Astrocyte of the spinal cord (primary cell): ENCODE measurements at regions not wholly inside any gene's neighbourhood (a gene's known extent, or its start where the extent isn't known, plus 50 kb on each side); places are given as distances from the start of the nearest gene placed in this dataset.

Experiments used
- DNase-seq: peaks from one replicate; pipeline ENCODE4 v3.0.0; 2011; ENCODE audit warnings: low read depth, low spot score
- H3K4me3 ChIP-seq: 2 replicates; pipeline ENCODE4 v1.5.1; 2011; ENCODE audit warnings: low read depth, mild to moderate bottlenecking, low read length, moderate library complexity
- CTCF ChIP-seq: IDR thresholded peaks from 2 replicates; pipeline ENCODE4 v1.5.1; 2012; ENCODE audit warnings: low read depth, mild to moderate bottlenecking, low read length, inconsistent platforms
- in situ Hi-C: cut with HindIII; loops from 2 replicates; pipeline ENCODE4 v1.10.0; 2017; ENCODE audit warnings: low sequenced_read_pairs

DNA sequence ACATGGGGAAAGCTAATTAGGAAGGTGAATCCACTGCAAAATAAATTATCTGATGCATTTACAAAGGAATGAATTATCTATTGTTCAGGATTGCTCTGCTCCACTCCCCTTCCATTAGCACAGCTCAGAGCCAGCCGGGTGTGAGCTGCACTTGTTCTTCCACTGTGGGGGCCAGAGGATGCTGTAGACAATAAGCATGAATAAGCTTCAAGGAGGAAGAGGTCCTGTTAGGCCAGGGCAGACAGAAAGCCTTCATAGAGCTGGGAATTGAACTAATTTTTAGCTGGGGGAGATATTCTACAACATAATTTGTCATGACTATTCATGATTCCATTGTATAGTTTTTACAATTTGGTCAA is 137.6 kb upstream of the MAX start:
- TF ChIP-seq CTCF: no peak
- DNase-seq: no peak
- H3K4me3 ChIP-seq: no peak overlapping the region
- in situ Hi-C loops: no loop called here

GRCh38 chr14:65241125-65241752 is 138.9 kb upstream of the MAX start:
- TF ChIP-seq CTCF: no peak
- in situ Hi-C loops: no loop called here
- no peak overlapping the region for H3K4me3 ChIP-seq
- no peak for DNase-seq

GRCh38 chr14:65242732-65243134 is 140.4 kb upstream of the MAX start:
- TF ChIP-seq CTCF: no peak
- in situ Hi-C loops: no loop called here
- DNase-seq: no peak
- no peak overlapping the region for H3K4me3 ChIP-seq

GRCh38 chr14:65243766-65244442 is 141.6 kb upstream of the MAX start:
- H3K4me3 ChIP-seq: no peak overlapping the region
- TF ChIP-seq CTCF: no peak
- in situ Hi-C loops: no loop called here
- DNase-seq: no peak

- no peak for DNase-seq
- no peak for TF ChIP-seq CTCF
- in situ Hi-C loops: no loop called here
- no peak overlapping the region for H3K4me3 ChIP-seq
These were observed 147.3 kb upstream of the MAX start for GRCh38 chr14:65249471-65250161.

GRCh38 chr14:65250162-65250495 is 147.8 kb upstream of the MAX start:
- in situ Hi-C loops: no loop called here
- H3K4me3 ChIP-seq: no peak overlapping the region
- TF ChIP-seq CTCF: no peak
- no peak for DNase-seq
